SK-N-SH treated with all-trans-retinoic acid at 6 μM for 48 hours (cell line): ENCODE measurements at regions not wholly inside any gene's neighbourhood (a gene's known extent, or its start where the extent isn't known, plus 50 kb on each side); places are given as distances from the start of the nearest gene placed in this dataset.

Experiments
- ARNTL ChIP-seq: fragments of 450-650 bp; formaldehyde crosslinking; IDR thresholded peaks from 2 replicates; pipeline ENCODE4 v1.5.0; 2020; ENCODE audit warnings: low read depth, mild to moderate bottlenecking, moderate library complexity, borderline replicate concordance
- RARB ChIP-seq: fragments of 250-450 bp; sonication (Bioruptor Pico); IDR thresholded peaks from 2 replicates; pipeline ENCODE4 v1.8.0; 2021; ENCODE audit warnings: mild to moderate bottlenecking, moderate library complexity
- ZFP3 ChIP-seq: fragments of 250-450 bp; sonication (Bioruptor Pico); IDR thresholded peaks from 2 replicates; pipeline ENCODE4 v1.5.0; 2020; ENCODE audit warnings: mild to moderate bottlenecking, moderate library complexity
- TF ChIP-seq, protein P1 (sequence below): fragments of 250-450 bp; sonication (Bioruptor Pico); IDR thresholded peaks from 2 replicates; pipeline ENCODE4 v1.8.0; 2021; ENCODE audit warnings: low read depth, mild to moderate bottlenecking, moderate library complexity, borderline replicate concordance
- TF ChIP-seq, protein P2 (sequence below): fragments of 250-450 bp; sonication (Bioruptor Pico); IDR thresholded peaks from 2 replicates; pipeline ENCODE4 v1.5.1; 2020; ENCODE audit warnings: low read depth, mild to moderate bottlenecking, moderate library complexity

DNA sequence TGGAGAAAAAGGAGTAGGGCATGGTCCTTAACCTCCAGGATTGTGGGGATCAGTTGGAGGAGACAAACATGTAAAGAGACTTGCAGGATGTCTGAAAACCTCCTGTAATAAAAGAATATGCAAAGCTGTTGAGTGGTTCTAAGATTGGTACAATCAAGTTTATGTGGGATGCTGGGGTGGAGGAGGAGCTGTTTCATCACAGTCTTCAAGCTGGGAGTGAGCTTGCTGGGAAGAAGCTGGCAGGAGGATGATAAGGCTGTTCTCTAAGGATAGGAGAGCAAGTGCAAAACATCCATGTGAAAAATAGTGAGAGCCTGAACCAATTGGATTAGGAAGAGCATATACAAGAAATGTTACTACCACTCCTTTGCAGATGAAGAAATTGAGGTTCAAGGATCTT lies 161.9 kb upstream of the CRIM1 start:
- TF ChIP-seq, protein P1, sequence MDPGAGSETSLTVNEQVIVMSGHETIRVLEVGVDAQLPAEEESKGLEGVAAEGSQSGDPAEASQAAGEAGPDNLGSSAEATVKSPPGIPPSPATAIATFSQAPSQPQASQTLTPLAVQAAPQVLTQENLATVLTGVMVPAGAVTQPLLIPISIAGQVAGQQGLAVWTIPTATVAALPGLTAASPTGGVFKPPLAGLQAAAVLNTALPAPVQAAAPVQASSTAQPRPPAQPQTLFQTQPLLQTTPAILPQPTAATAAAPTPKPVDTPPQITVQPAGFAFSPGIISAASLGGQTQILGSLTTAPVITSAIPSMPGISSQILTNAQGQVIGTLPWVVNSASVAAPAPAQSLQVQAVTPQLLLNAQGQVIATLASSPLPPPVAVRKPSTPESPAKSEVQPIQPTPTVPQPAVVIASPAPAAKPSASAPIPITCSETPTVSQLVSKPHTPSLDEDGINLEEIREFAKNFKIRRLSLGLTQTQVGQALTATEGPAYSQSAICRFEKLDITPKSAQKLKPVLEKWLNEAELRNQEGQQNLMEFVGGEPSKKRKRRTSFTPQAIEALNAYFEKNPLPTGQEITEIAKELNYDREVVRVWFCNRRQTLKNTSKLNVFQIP (CRISPR knock-in tag) = no peak
- TF ChIP-seq ZFP3 = no peak
- TF ChIP-seq RARB (CRISPR knock-in tag) = no peak
- TF ChIP-seq ARNTL (CRISPR knock-in tag) = no peak
- TF ChIP-seq, protein P2, sequence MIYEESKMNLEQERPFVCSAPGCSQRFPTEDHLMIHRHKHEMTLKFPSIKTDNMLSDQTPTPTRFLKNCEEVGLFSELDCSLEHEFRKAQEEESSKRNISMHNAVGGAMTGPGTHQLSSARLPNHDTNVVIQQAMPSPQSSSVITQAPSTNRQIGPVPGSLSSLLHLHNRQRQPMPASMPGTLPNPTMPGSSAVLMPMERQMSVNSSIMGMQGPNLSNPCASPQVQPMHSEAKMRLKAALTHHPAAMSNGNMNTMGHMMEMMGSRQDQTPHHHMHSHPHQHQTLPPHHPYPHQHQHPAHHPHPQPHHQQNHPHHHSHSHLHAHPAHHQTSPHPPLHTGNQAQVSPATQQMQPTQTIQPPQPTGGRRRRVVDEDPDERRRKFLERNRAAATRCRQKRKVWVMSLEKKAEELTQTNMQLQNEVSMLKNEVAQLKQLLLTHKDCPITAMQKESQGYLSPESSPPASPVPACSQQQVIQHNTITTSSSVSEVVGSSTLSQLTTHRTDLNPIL (CRISPR knock-in tag) = no peak
